Breast epithelium (tissue), 3 donors: ENCODE measurements at regions not wholly inside any gene's neighbourhood (a gene's known extent, or its start where the extent isn't known, plus 50 kb on each side); places are given as distances from the start of the nearest gene placed in this dataset.

Source experiments
- CTCF ChIP-seq, 3 donors: fragments of 450-650 bp; IDR thresholded peaks; one replicate each; pipeline ENCODE4 v1.5.1; 2016 to 2017; ENCODE audit warnings: antibody characterized with exemption in 3 of 3, mild to moderate bottlenecking in 3 of 3, moderate library complexity in 3 of 3
- POLR2A ChIP-seq: fragments of 450-650 bp; IDR thresholded peaks from one replicate; pipeline ENCODE4 v1.6.1; 2016; ENCODE audit warnings: antibody characterized with exemption, mild to moderate bottlenecking, moderate library complexity
- POLR2AphosphoS5 ChIP-seq, 3 donors: sonication (generic); formaldehyde crosslinking; IDR thresholded peaks; one replicate each; pipeline ENCODE4 v1.6.1; 2017; ENCODE audit warnings: antibody characterized with exemption in 3 of 3

GRCh38 chr2:36178384-36178783 is 177.2 kb upstream of the CRIM1 start:
- TF ChIP-seq CTCF (IDR thresholded peaks at IDR 0.05) (no peak), POLR2AphosphoS5 (IDR thresholded peaks at IDR 0.05) (no peak), POLR2A (no peak)
